HEK293T (cell line): ENCODE measurements at regions not wholly inside any gene's neighbourhood (a gene's known extent, or its start where the extent isn't known, plus 50 kb on each side); places are given as distances from the start of the nearest gene placed in this dataset.

Source experiments
- FOXA1 ChIP-seq: fragments of 450-650 bp; IDR thresholded peaks from 2 replicates; pipeline ENCODE4 v1.6.1; 2016; ENCODE audit warnings: mild to moderate bottlenecking
- FOXK2 ChIP-seq: fragments of 450-650 bp; IDR thresholded peaks from 2 replicates; pipeline ENCODE4 v1.6.1; 2016; ENCODE audit warnings: mild to moderate bottlenecking
- HDGF ChIP-seq: fragments of 450-650 bp; IDR thresholded peaks from 2 replicates; pipeline ENCODE4 v1.6.1; 2017; ENCODE audit warnings: antibody characterized with exemption, borderline replicate concordance
- PKNOX1 ChIP-seq: fragments of 450-650 bp; IDR thresholded peaks from 2 replicates; pipeline ENCODE4 v1.6.1; 2016
- SP1 ChIP-seq: fragments of 450-650 bp; IDR thresholded peaks from 2 replicates; pipeline ENCODE4 v1.6.1; 2017
- SUZ12 ChIP-seq: fragments of 450-650 bp; IDR thresholded peaks from 2 replicates; pipeline ENCODE4 v1.6.1; 2016; ENCODE audit warnings: mild to moderate bottlenecking
- TARDBP ChIP-seq: fragments of 450-650 bp; IDR thresholded peaks from 2 replicates; pipeline ENCODE4 v1.6.1; 2016
- ZNF384 ChIP-seq: fragments of 450-650 bp; IDR thresholded peaks from 2 replicates; pipeline ENCODE4 v1.6.1; 2016

DNA sequence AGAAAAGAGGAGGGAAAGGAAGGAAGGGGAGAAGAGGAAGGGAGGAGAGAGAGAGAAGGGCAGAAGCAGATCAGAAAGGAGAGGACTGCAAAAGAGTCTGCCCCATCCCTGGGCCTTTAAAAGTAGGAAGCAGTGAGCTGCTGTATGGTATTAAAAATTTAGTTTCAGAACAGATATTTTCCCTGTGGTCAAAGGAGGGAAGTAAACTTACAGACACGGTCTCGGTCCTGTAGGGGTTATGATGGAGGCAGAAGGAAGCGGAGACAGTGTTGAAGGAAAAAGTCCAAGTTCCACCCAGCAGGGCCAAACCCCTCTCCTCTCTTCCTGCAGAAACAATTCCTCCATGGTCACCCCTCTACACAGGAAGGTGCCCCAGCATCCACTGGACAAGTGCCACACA, 122.0 kb upstream of the PROK2 start:
- no peak for TF ChIP-seq FOXA1
- TF ChIP-seq SUZ12: no peak
- no peak for TF ChIP-seq ZNF384
- no peak for TF ChIP-seq HDGF
- TF ChIP-seq FOXK2: no peak
- TF ChIP-seq TARDBP: no peak
- TF ChIP-seq PKNOX1: no peak
- no peak for TF ChIP-seq SP1
